PC-9 (cell line): ENCODE measurements at regions not wholly inside any gene's neighbourhood (a gene's known extent, or its start where the extent isn't known, plus 50 kb on each side); places are given as distances from the start of the nearest gene placed in this dataset.

Source experiments
- BruUV-seq: library from RNA; stranded (reverse); fragments of 400-500 nt; replicated peaks from 2 replicates; lab custom pipeline; 2021; lab: Mats Ljungman, UMichigan
- CTCF ChIA-PET: fragments of 300-600 bp; sonication (Branson Sonifier 250); formaldehyde crosslinking; loops from one replicate; lab custom pipeline; 2022; ENCODE audit warnings: antibody characterized with exemption; lab: Charles Lee
- POLR2A ChIA-PET: fragments of 300-600 bp; sonication (Branson Sonifier 250); formaldehyde crosslinking; loops from one replicate; lab custom pipeline; 2022; ENCODE audit warnings: antibody characterized with exemption; ENCODE audit not compliant: unreplicated experiment; lab: Charles Lee
- DNase-seq, 2 experiments: peaks; one replicate each; pipeline versions ENCODE4 v3.0.0 to v3.0.0-alpha.2; 2015 to 2022; ENCODE audit warnings: mixed read lengths in 1 of 2
- H2AFZ ChIP-seq: fragments of 200-600 bp; sonication (generic); 2 replicates; pipeline ENCODE4 v1.8.1; 2017; ENCODE audit warnings: antibody characterized with exemption
- H3F3A ChIP-seq: fragments of 200-600 bp; sonication (generic); 2 replicates; pipeline ENCODE4 v1.8.1; 2017; ENCODE audit warnings: antibody characterized with exemption, mild to moderate bottlenecking, low read depth; ENCODE audit not compliant: insufficient read depth
- H3K27ac ChIP-seq: fragments of 200-600 bp; sonication (generic); 2 replicates; pipeline ENCODE4 v1.6.1; 2016; ENCODE audit warnings: mixed run types
- H3K27me3 ChIP-seq: fragments of 200-600 bp; sonication (generic); 2 replicates; pipeline ENCODE4 v1.6.1; 2016; ENCODE audit warnings: low read depth, mixed run types; ENCODE audit not compliant: insufficient read depth
- H3K36me3 ChIP-seq: fragments of 200-600 bp; sonication (generic); 2 replicates; pipeline ENCODE4 v1.6.1; 2016; ENCODE audit warnings: low read depth, mixed run types
- H3K4me1 ChIP-seq: fragments of 200-600 bp; sonication (generic); replicated peaks from 2 replicates; pipeline ENCODE4 v1.6.1; 2016; ENCODE audit warnings: mixed run types; ENCODE audit not compliant: insufficient read depth
- H3K4me2 ChIP-seq: fragments of 200-600 bp; sonication (generic); 2 replicates; pipeline ENCODE4 v1.6.1; 2017; ENCODE audit warnings: mixed run types
- H3K4me3 ChIP-seq: fragments of 200-600 bp; sonication (generic); 2 replicates; pipeline ENCODE4 v1.6.1; 2016; ENCODE audit warnings: mixed run types
- H3K79me2 ChIP-seq: fragments of 200-600 bp; sonication (generic); 2 replicates; pipeline ENCODE4 v1.6.1; 2017; ENCODE audit warnings: low read depth, mixed run types
- H3K9me2 ChIP-seq: fragments of 200-600 bp; sonication (generic); 2 replicates; pipeline ENCODE4 v1.8.1; 2017; ENCODE audit warnings: mild to moderate bottlenecking; ENCODE audit not compliant: insufficient read depth
- H3K9me3 ChIP-seq: fragments of 200-600 bp; sonication (generic); 2 replicates; pipeline ENCODE4 v1.8.1; 2016; ENCODE audit warnings: low read depth; ENCODE audit not compliant: insufficient read depth
- H4K20me1 ChIP-seq: fragments of 200-600 bp; sonication (generic); 2 replicates; pipeline ENCODE4 v1.8.1; 2017; ENCODE audit not compliant: insufficient read depth
- EZH2 ChIP-seq: fragments of 200-600 bp; sonication (generic); IDR thresholded peaks from 2 replicates; pipeline ENCODE4 v1.8.0; 2017; ENCODE audit warnings: antibody characterized with exemption, low read depth
- intact Hi-C: fragments of 100-400 bp; cut with micrococcal nuclease; formaldehyde crosslinking; loops from one replicate; pipeline ENCODE4 v1.10.0; 2022; ENCODE audit not compliant: unreplicated experiment
- TF ChIP-seq, protein P1 (sequence below): fragments of 200-600 bp; sonication (generic); conservative IDR thresholded peaks from 2 replicates; pipeline ENCODE4 v1.6.1; 2017; ENCODE audit warnings: mixed run types, antibody characterized with exemption, mild to moderate bottlenecking, moderate library complexity

DNA sequence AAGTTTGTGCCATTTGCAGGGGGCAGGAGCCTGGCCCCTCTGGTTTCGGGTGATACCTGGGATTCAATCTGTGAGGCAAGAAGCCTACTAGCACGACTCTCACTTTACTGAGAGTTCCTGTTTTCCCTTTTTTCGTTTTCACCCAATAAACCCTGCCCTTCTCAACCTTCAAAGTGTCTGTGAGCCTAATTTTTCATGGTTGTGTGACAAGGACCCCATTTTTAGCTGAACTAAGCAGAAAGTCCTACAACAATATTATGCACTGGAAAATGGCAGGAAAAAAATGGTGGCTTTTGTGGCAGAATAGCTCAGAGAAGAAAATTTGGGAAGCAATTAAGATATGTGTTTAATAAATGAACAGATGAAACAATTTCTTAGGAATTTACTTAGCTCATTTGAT lies 432.1 kb downstream of the C12orf50 start:
- H3K27ac ChIP-seq = no peak overlapping the region
- no peaks in the 10 kb centered on the region for H3K4me1 ChIP-seq
- H3F3A ChIP-seq = no peaks in the 10 kb centered on the region
- no peaks in the 10 kb centered on the region for H4K20me1 ChIP-seq
- ChIA-PET POLR2A (no interaction called here), CTCF (no interaction called here)
- no peaks in the 10 kb centered on the region for H3K79me2 ChIP-seq
- H3K4me3 ChIP-seq = no peak overlapping the region
- H2AFZ ChIP-seq = no peak overlapping the region
- H3K27me3 ChIP-seq = no peaks in the 10 kb centered on the region
- intact Hi-C loops = no loop called here
- no peaks in the 10 kb centered on the region for H3K9me3 ChIP-seq
- H3K9me2 ChIP-seq = no peaks in the 10 kb centered on the region
- no TSS peak for BruUV-seq
- DNase-seq = no peak
- no peak for TF ChIP-seq EZH2
- TF ChIP-seq, protein P1, sequence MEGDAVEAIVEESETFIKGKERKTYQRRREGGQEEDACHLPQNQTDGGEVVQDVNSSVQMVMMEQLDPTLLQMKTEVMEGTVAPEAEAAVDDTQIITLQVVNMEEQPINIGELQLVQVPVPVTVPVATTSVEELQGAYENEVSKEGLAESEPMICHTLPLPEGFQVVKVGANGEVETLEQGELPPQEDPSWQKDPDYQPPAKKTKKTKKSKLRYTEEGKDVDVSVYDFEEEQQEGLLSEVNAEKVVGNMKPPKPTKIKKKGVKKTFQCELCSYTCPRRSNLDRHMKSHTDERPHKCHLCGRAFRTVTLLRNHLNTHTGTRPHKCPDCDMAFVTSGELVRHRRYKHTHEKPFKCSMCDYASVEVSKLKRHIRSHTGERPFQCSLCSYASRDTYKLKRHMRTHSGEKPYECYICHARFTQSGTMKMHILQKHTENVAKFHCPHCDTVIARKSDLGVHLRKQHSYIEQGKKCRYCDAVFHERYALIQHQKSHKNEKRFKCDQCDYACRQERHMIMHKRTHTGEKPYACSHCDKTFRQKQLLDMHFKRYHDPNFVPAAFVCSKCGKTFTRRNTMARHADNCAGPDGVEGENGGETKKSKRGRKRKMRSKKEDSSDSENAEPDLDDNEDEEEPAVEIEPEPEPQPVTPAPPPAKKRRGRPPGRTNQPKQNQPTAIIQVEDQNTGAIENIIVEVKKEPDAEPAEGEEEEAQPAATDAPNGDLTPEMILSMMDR = no peak
- no peak overlapping the region for H3K4me2 ChIP-seq
- no peaks in the 10 kb centered on the region for H3K36me3 ChIP-seq

DNA sequence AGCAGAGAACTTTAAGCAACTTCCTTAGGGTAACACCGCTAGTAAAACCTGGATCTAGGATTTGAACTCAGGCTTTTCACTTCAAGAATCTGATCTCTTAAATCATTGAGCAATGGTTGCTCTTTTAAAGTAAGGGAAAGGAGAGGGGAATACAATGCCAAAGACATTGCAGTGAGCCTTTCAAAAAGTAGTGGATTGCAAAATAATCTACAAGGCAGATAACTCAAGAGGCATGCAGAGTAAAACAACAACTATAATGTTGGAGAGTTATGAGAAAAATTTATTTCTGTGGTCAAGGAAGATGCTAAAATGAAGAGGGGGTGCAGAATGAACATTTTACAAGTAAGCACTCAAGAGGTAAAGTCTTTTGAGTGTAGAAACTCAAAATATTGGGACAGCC lies 432.6 kb downstream of the C12orf50 start:
- Histone ChIP-seq H2AFZ (no peak overlapping the region), H3K4me2 (no peak overlapping the region), H3K79me2 (no peaks in the 10 kb centered on the region), H4K20me1 (no peaks in the 10 kb centered on the region), H3K27me3 (no peaks in the 10 kb centered on the region), H3K4me3 (no peak overlapping the region), H3K9me3 (no peaks in the 10 kb centered on the region), H3K27ac (no peak overlapping the region), H3K36me3 (no peaks in the 10 kb centered on the region), H3F3A (no peaks in the 10 kb centered on the region), H3K9me2 (no peaks in the 10 kb centered on the region), H3K4me1 (no peaks in the 10 kb centered on the region)
- no peak for TF ChIP-seq EZH2
- TF ChIP-seq, protein P1 = no peak
- no TSS peak for BruUV-seq
- no peak for DNase-seq
- CTCF ChIA-PET = no interaction called here
- POLR2A ChIA-PET = no interaction called here
- intact Hi-C loops = no loop called here

DNA sequence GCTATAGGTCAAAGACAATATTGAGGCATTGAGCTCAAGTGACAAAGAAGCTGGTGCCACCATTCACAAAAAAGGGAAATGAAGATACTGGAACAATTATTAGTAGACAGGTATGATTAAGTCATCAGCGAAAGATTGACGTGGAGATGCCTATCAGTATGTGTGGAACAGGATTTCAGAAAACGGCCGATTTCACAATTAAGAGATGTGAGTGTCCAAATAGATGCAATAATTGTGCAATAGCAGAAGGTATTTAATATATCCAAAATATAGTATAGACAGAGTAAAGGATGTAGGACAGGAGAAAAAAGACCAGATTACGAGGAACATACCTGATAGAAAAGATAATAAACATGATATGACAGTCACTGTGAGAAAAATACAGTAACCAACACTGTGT lies 433.1 kb downstream of the C12orf50 start:
- no peaks in the 10 kb centered on the region for H3K9me2 ChIP-seq
- no peaks in the 10 kb centered on the region for H3K36me3 ChIP-seq
- ChIA-PET POLR2A (no interaction called here), CTCF (no interaction called here)
- no peak for TF ChIP-seq EZH2
- TF ChIP-seq, protein P1 = no peak
- DNase-seq = no peak
- no peak overlapping the region for H3K27ac ChIP-seq
- no peaks in the 10 kb centered on the region for H3K79me2 ChIP-seq
- no peaks in the 10 kb centered on the region for H3F3A ChIP-seq
- BruUV-seq = no TSS peak
- intact Hi-C loops = no loop called here
- no peak overlapping the region for H2AFZ ChIP-seq
- H3K4me2 ChIP-seq = no peak overlapping the region
- H3K4me1 ChIP-seq = no peaks in the 10 kb centered on the region
- H3K9me3 ChIP-seq = no peaks in the 10 kb centered on the region
- no peak overlapping the region for H3K4me3 ChIP-seq
- no peaks in the 10 kb centered on the region for H4K20me1 ChIP-seq
- H3K27me3 ChIP-seq = no peaks in the 10 kb centered on the region
